GM18870 (cell line): ENCODE measurements at regions not wholly inside any gene's neighbourhood (a gene's known extent, or its start where the extent isn't known, plus 50 kb on each side); places are given as distances from the start of the nearest gene placed in this dataset.

Source experiments
- ATAC-seq: cut with Tn5 transposase; IDR thresholded peaks from one replicate; pipeline ENCODE4 v1.9.1; 2021; ENCODE audit warnings: moderate library complexity; ENCODE audit not compliant: unreplicated experiment

- no peak for ATAC-seq
Observed at GRCh38 chr15:26376243-26376642, 396.6 kb downstream of the GABRB3 start.

DNA sequence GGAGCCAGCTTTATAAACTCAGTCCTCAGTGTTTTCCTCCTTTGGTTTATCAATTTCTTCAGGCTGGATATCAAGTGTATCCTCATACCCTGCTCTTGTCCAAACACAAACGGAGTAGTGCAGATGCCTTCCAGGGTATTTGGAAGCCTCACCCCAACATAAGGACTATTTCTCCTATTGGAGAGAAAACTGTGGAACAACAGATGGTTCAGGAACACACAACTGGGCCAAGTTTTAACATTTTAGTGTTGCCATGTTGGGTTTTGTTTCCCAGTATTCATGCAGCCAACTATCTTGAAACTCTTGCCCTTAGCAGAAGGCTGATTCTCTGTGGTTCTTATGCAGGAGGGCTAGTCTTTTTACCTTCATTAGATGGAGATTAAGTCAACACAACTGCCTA lies 398.1 kb downstream of the GABRB3 start:
- no peak for ATAC-seq

GRCh38 chr15:26372706-26373105 lies 400.2 kb downstream of the GABRB3 start:
- ATAC-seq: no peak

DNA sequence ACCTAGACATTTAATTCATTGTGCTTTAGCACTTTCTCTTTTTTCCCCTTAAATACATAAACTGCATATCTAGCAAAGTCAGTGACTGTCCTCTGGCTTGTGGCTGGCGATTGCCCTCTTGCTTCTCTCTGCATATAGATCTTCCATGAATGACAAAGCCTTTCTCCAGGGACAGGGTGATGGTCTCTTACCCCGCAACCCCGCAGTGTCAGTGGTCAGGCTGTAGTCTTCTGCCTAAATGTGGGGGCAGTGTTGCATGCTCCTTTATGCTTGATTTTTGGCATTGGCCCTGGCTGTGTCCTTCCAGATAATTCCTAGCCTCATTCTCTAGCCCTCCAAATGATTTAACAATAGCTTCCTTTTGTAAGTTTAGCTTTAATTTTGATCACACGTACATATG lies 407.8 kb downstream of the GABRB3 start:
- no peak for ATAC-seq

- ATAC-seq: no peak
Observed at GRCh38 chr15:26359855-26360254, 413.0 kb downstream of the GABRB3 start.

- no peak for ATAC-seq
Observed at GRCh38 chr15:26358708-26359107, 414.2 kb downstream of the GABRB3 start.

GRCh38 chr15:26357653-26358052 lies 415.2 kb downstream of the GABRB3 start:
- no peak for ATAC-seq

DNA sequence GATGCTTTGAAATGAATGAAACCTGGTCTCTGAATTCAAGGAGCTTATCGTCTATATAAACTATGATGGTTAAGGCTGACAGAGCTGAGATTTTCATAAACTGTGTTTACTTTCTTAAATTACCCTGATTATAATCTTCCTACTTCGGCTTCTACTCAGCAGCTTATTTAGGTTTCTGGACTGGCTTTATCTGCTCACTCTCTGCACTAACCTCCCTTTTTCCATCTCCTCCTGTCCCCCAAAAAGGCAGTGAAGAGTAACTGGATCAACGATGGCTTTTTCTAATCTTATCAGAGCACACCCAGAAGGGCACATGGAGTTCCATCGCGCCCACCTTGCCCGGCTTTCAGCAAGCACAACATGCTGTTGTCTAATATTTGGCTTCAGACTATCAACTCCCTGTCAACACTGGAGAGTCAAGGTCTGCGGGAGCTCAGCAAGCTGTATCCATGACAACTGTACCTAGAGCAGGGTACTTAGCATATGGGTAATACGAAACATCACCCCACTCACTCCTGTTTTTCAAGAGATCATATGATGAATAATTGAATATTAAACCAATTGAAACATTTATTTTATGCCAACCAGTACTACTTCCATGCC lies 417.3 kb downstream of the GABRB3 start:
- no peak for ATAC-seq

- ATAC-seq: no peak
Observed at GRCh38 chr15:26352909-26353308, 420.0 kb downstream of the GABRB3 start.

DNA sequence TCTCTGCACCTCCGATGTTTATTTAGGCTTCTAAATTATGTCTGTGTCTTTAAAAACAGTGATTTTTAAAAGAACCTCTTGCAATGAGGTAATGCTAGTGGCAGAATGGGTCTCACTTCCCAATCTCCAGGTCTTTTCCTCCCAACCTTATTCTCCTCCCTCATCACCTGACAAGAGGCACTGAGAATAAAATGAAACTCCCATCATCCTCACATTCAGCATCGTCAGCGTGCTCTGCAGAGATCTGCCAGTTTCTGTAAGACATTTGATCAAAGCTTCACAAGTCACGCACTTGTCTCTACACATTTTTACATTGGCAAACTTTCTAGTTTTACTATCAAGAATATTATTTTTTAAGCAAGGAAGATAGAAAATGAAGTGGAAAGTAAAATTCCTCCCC lies 420.5 kb downstream of the GABRB3 start:
- ATAC-seq: no peak

GRCh38 chr15:26325495-26325894 lies 447.4 kb downstream of the GABRB3 start:
- no peak for ATAC-seq

DNA sequence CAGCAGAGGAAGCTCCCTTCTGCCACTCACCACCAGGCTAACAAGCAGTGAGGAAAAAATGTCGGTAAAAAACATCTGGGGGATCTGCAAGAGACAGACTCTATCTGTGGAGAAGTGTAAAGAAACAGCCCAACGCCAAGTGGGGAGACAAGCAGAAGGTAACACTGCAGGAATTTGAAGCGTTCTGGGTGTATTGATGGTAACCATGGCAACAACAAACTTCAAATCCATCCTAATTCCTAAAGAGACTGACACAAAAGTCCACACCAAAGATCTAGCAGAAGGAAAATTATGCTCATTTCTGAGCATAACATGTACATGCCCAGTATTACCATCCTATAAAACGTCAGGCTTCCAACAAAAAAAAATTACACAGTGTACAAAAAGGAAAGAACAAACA lies 449.3 kb downstream of the GABRB3 start:
- no peak for ATAC-seq

DNA sequence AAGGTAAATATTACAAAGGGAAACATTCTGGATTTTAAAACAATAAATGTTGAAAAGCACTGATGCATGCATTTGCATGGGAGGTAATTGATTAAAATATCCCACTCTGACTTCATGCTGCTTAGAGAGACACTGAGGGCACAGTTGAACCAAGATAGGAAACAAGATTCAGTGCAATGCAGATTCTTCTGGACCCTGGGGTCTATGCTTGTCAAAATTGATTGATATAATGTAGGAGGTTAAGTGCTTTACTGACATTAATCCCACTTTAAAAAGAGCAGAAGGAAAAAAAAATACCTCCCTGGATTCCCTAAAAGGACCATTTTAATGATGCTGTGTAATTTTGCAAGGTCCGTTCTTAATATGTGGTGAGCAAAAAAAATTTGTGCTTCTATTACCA lies 454.2 kb downstream of the GABRB3 start:
- no peak for ATAC-seq

DNA sequence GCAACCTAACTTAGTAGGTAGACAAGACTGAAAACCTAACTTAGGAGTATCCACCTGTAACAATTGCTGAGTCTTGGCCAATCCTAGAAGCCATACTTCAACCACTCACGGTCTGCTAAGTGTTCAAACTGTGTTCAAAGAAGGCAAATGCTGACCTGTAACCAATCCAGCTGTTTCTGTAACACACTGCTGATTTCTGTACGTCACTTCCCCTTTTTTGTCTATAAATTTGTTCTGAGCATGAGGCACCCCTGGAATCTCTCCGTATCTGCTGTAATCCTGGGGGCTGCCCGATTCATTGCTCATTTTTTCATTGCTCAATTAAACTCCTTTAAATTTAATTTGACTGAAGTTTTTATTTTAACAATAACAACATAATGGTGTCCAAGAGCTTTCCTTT lies 451.4 kb upstream of the ATP10A start:
- no peak for ATAC-seq

GRCh38 chr15:26311710-26312236 lies 448.6 kb upstream of the ATP10A start:
- ATAC-seq: no peak

- no peak for ATAC-seq
Observed at GRCh38 chr15:26298659-26299170, 435.6 kb upstream of the ATP10A start.

DNA sequence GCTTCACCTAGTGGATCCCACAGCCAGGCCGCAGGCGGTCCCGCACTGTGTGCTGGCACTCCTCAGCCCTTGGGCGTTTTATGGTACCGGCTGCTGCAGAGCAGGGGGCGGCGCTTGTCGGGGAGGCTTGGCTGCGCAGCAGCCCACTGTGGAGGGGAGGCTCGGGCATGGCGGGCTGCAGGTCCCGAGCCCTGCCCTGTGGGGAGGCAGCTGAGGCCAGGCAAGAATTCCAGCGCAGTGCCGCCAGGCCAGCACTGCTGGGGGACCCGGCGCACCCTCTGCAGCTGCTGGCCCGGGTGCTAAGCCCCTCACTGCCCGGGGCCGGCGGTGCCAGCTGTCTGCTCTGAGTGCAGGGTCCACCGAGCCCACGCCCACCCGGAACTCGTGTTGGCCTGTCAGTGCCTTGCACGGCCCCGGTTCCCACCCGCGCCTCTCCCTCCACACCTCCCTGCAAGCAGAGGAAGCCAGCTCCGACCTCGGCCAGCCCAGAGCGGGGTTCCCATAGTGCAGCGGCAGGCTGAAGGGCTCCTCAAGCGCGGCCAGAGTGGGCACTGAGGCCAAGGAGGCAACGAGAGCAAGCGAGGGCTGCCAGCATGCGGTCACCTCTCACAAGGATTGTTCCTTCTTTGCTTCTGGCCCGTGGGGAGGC lies 435.0 kb upstream of the ATP10A start:
- ATAC-seq: no peak

DNA sequence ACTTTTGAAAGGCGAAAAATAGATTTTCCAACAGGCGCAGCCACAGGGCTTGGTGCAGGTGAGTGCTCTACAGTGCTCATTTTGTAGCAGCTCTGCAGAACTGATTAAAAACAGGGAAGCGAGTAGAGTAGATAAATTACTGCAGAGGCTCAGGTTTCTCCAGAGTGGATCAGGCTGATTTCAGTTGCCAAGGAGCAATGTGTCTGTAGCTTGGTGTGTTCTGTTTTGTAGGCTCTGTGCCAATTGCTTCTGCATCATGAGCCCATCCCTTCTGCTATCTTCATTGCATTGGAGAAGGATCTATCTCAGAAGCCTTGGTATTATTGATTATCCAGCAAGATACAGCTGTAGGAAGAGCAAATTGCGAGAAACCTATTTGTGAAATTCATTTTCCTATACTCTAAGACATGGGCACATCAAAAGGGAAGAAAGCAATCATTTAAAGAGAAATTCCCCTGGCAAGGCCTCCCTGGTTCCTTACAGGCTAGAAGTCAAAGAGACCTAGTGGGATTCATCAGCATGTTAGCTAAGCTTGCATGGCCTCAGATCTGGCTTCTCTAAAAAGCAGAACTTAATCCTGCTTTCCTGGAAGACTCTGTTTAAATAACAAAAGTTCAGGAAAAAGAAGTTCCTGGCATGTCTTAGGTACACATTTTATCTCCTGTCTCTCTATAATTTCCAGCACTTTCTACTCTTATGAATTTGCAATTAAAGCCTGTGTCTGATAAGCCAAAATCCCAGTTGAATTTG lies 432.4 kb upstream of the ATP10A start:
- ATAC-seq: no peak

DNA sequence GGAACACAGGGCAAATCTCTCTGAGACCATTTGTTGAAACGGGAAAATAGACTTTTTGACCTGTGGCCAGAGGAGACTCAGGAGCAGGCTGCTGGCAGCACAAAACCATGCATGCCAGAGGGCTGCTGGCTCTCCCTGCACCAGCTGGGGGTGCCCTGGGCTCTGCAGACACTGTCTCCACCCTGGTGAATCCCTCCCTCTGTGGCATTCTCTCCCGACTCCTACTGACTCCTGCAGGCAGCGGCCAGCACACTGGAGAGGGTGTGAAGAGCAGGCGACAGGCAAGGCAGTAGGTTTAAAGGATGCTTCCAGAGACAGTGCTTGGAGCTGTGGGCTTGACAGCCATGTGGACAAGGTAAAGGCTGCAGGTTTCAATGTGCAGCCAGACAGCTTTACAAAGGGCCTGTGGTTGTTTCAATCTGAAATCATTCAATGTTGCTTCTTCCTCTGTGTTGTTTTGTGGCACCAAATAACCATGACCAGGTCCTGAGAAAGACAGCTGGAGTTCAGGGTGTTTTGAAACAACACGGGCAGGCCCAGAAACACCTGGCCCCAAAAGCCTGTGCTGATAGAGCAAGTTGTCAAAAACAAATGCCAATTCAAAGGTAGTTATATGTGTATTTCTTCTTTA lies 431.0 kb upstream of the ATP10A start:
- no peak for ATAC-seq

DNA sequence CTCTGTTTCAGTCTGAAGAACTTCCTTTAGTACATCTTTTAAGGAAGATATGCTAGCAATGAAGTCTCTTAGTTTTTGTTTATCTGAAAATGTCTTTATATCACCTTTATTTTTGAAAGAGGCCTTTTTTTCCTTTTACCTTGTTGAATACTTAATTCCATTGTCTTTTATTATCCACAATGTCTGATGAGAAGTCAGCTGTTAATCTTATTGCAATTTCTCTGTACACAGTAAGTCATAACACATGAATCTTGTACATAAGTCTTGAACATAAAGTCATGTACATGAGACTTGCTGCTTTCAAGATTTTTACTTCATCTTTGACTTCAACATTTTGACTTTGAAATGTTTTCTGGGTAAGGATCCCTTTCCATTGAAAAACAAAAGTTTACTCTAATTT lies 424.3 kb upstream of the ATP10A start:
- no peak for ATAC-seq

DNA sequence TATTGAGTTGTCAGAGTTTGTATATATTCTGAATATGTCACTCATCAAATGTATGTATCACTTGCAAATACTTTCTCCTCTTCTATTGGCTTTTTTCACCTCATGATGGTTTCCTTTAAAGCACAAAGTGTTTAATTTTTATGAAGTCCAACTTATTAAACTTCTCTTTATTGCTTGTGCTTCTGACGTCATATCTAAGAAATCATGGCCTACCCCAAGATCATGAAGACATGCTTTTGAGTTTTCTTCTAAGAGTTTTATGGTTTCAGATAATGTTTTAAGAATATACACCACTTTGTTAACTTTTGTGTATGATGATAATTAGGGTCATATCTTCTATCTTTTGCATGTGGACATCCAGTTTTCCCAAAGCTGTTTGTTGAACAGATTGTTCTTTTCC lies 417.2 kb upstream of the ATP10A start:
- no peak for ATAC-seq
